NCI-H187 treated with DMSO at 0.1 percent for 48 hours (cell line): ENCODE measurements at regions not wholly inside any gene's neighbourhood (a gene's known extent, or its start where the extent isn't known, plus 50 kb on each side); places are given as distances from the start of the nearest gene placed in this dataset.
A peak's percentile ranks its signal among the peaks of the same experiment; 100 is the strongest.

Experiments used
- DNase-seq: peaks from one replicate; lab custom pipeline; 2025; lab: John Stamatoyannopoulos, UW

- DNase-seq: no peak
Measured at GRCh38 chr2:42954227-42954962, 162.0 kb upstream of the HAAO start.

GRCh38 chr2:42953216-42953615, 160.8 kb upstream of the HAAO start:
- DNase-seq: peak; percentile 79

- DNase-seq: no peak
Measured at GRCh38 chr2:42951263-42951938, 159.0 kb upstream of the HAAO start.

- DNase-seq: no peak
Measured at GRCh38 chr2:42949125-42949524, 156.7 kb upstream of the HAAO start.

- DNase-seq: no peak
Measured at GRCh38 chr2:42947809-42948600, 155.6 kb upstream of the HAAO start.

- no peak for DNase-seq
Measured at GRCh38 chr2:42944779-42945415, 152.5 kb upstream of the HAAO start.

- no peak for DNase-seq
Measured at GRCh38 chr2:42942990-42943493, 150.7 kb upstream of the HAAO start.

GRCh38 chr2:42942214-42942989, 150.0 kb upstream of the HAAO start:
- no peak for DNase-seq

GRCh38 chr2:42941633-42942176, 149.3 kb upstream of the HAAO start:
- DNase-seq: no peak

- DNase-seq: no peak
Measured at GRCh38 chr2:42939411-42940206, 147.2 kb upstream of the HAAO start.

GRCh38 chr2:42938671-42939370, 146.4 kb upstream of the HAAO start:
- no peak for DNase-seq

GRCh38 chr2:42937171-42937875, 144.9 kb upstream of the HAAO start:
- DNase-seq: no peak

GRCh38 chr2:42935692-42936671, 143.6 kb upstream of the HAAO start:
- DNase-seq: no peak

GRCh38 chr2:42934580-42935186, 142.3 kb upstream of the HAAO start:
- DNase-seq: no peak

GRCh38 chr2:42933824-42934254, 141.5 kb upstream of the HAAO start:
- no peak for DNase-seq

GRCh38 chr2:42932271-42933151, 140.1 kb upstream of the HAAO start:
- DNase-seq: no peak
